OCI-LY1 (cell line): ENCODE measurements at regions not wholly inside any gene's neighbourhood (a gene's known extent, or its start where the extent isn't known, plus 50 kb on each side); places are given as distances from the start of the nearest gene placed in this dataset.

Experiments
- H2AFZ ChIP-seq: fragments of 200-600 bp; sonication (generic), shearing (Covaris generic); 2 replicates; pipeline ENCODE4 v1.6.0; 2014; ENCODE audit warnings: antibody characterized with exemption, mild to moderate bottlenecking, low read length
- H3F3A ChIP-seq: fragments of 200-600 bp; sonication (generic), shearing (Covaris generic); 2 replicates; pipeline ENCODE4 v1.6.0; 2014; ENCODE audit warnings: mild to moderate bottlenecking, antibody characterized with exemption, low read length, moderate library complexity; ENCODE audit not compliant: insufficient read depth
- H3K27ac ChIP-seq: fragments of 200-600 bp; sonication (generic); 2 replicates; pipeline ENCODE4 v1.5.1; 2014; ENCODE audit warnings: low read length, mixed run types, mild to moderate bottlenecking, low read depth; ENCODE audit not compliant: poor library complexity, severe bottlenecking
- H3K27me3 ChIP-seq: fragments of 200-600 bp; sonication (generic); 2 replicates; pipeline ENCODE4 v1.6.0; 2014; ENCODE audit warnings: antibody characterized with exemption, mild to moderate bottlenecking, low read length, moderate library complexity; ENCODE audit not compliant: insufficient read depth
- H3K36me3 ChIP-seq: fragments of 200-600 bp; sonication (generic); 2 replicates; pipeline ENCODE4 v1.6.1; 2014; ENCODE audit warnings: mild to moderate bottlenecking, antibody characterized with exemption, low read length, moderate library complexity, mixed read lengths; ENCODE audit not compliant: insufficient read depth
- H3K4me1 ChIP-seq: fragments of 200-600 bp; sonication (generic); 2 replicates; pipeline ENCODE4 v1.5.1; 2014; ENCODE audit warnings: mild to moderate bottlenecking, low read length, moderate library complexity; ENCODE audit not compliant: insufficient read depth, severe bottlenecking
- H3K4me2 ChIP-seq: fragments of 200-600 bp; sonication (generic), shearing (Covaris generic); 2 replicates; pipeline ENCODE4 v1.6.1; 2014; ENCODE audit warnings: low read length
- H3K4me3 ChIP-seq: fragments of 200-600 bp; sonication (generic); 2 replicates; pipeline ENCODE4 v1.5.1; 2014; ENCODE audit warnings: low read length, low read depth, mild to moderate bottlenecking, mixed read lengths; ENCODE audit not compliant: poor library complexity, severe bottlenecking
- H3K79me2 ChIP-seq: fragments of 200-600 bp; shearing (Covaris generic); 2 replicates; pipeline ENCODE4 v1.6.1; 2016; ENCODE audit warnings: mixed run types, low read length, mixed read lengths; ENCODE audit not compliant: insufficient read depth
- H3K9ac ChIP-seq: fragments of 200-600 bp; sonication (generic), shearing (Covaris generic); 2 replicates; pipeline ENCODE4 v1.6.1; 2014; ENCODE audit warnings: mild to moderate bottlenecking, low read length, mixed read lengths
- H3K9me2 ChIP-seq: fragments of 200-600 bp; sonication (generic), shearing (Covaris generic); 2 replicates; pipeline ENCODE4 v1.6.1; 2014; ENCODE audit warnings: low read depth, mild to moderate bottlenecking, low read length, mixed read lengths
- H3K9me3 ChIP-seq: fragments of 200-600 bp; shearing (Covaris generic); 2 replicates; pipeline ENCODE4 v1.6.1; 2014; ENCODE audit warnings: low read length, mixed read lengths
- H4K20me1 ChIP-seq: fragments of 200-600 bp; sonication (generic), shearing (Covaris generic); 2 replicates; pipeline ENCODE4 v1.6.0; 2016; ENCODE audit warnings: mild to moderate bottlenecking, low read length; ENCODE audit not compliant: insufficient read depth
- CTCF ChIP-seq: fragments of 200-600 bp; sonication (generic), shearing (Covaris generic); IDR thresholded peaks from 2 replicates; pipeline ENCODE4 v1.5.1; 2017; ENCODE audit warnings: mild to moderate bottlenecking, antibody characterized with exemption, low read length, moderate library complexity, mixed read lengths
- EZH2 ChIP-seq: fragments of 200-600 bp; sonication (generic), shearing (Covaris generic); IDR thresholded peaks from 2 replicates; pipeline ENCODE4 v1.8.0; 2017; ENCODE audit warnings: borderline replicate concordance, mixed run types, mild to moderate bottlenecking, antibody characterized with exemption, low read length, moderate library complexity, mixed read lengths

- Histone ChIP-seq H3K4me2 (no peak overlapping the region), H3K79me2 (no peaks in the 10 kb centered on the region), H2AFZ (no peak overlapping the region), H3F3A (no peaks in the 10 kb centered on the region), H3K9me2 (no peaks in the 10 kb centered on the region), H3K4me1 (no peaks in the 10 kb centered on the region), H4K20me1 (no peaks in the 10 kb centered on the region), H3K4me3 (no peak overlapping the region), H3K27ac (no peak overlapping the region), H3K27me3 (no peaks in the 10 kb centered on the region), H3K36me3 (no peaks in the 10 kb centered on the region), H3K9ac (no peak overlapping the region), H3K9me3 (no peaks in the 10 kb centered on the region)
- TF ChIP-seq EZH2 (no peak), CTCF (no peak)
Observed at GRCh38 chr4:28799696-28800095, 1920.5 kb upstream of the PCDH7 start.

GRCh38 chr4:28811025-28811424 lies 1909.1 kb upstream of the PCDH7 start:
- TF ChIP-seq EZH2 (no peak), CTCF (no peak)
- no peaks in the 10 kb centered on the region for H3K36me3 ChIP-seq
- H3K27me3 ChIP-seq: no peaks in the 10 kb centered on the region
- no peak overlapping the region for H3K4me2 ChIP-seq
- H3F3A ChIP-seq: no peaks in the 10 kb centered on the region
- H2AFZ ChIP-seq: no peak overlapping the region
- no peaks in the 10 kb centered on the region for H3K4me1 ChIP-seq
- no peak overlapping the region for H3K27ac ChIP-seq
- no peaks in the 10 kb centered on the region for H3K9me2 ChIP-seq
- H4K20me1 ChIP-seq: no peaks in the 10 kb centered on the region
- H3K4me3 ChIP-seq: no peak overlapping the region
- no peaks in the 10 kb centered on the region for H3K79me2 ChIP-seq
- H3K9me3 ChIP-seq: no peaks in the 10 kb centered on the region
- no peak overlapping the region for H3K9ac ChIP-seq

GRCh38 chr4:28822163-28822562 lies 1898.0 kb upstream of the PCDH7 start:
- no peaks in the 10 kb centered on the region for H3K9me2 ChIP-seq
- TF ChIP-seq EZH2: no peak
- TF ChIP-seq CTCF: no peak
- no peak overlapping the region for H3K9ac ChIP-seq
- H3K4me2 ChIP-seq: no peak overlapping the region
- no peaks in the 10 kb centered on the region for H3K36me3 ChIP-seq
- H3F3A ChIP-seq: no peaks in the 10 kb centered on the region
- no peak overlapping the region for H2AFZ ChIP-seq
- H3K9me3 ChIP-seq: no peaks in the 10 kb centered on the region
- H4K20me1 ChIP-seq: no peaks in the 10 kb centered on the region
- H3K4me3 ChIP-seq: no peak overlapping the region
- no peaks in the 10 kb centered on the region for H3K27me3 ChIP-seq
- H3K4me1 ChIP-seq: no peaks in the 10 kb centered on the region
- no peak overlapping the region for H3K27ac ChIP-seq
- no peaks in the 10 kb centered on the region for H3K79me2 ChIP-seq
